ENCODE measurements at regions not wholly inside any gene's neighbourhood (a gene's known extent, or its start where the extent isn't known, plus 50 kb on each side); places are given as distances from the start of the nearest gene placed in this dataset.

GRCh38 chr5:113742639-113743038, 229.1 kb downstream of the YTHDC2 start:
- TF ChIP-seq EZH2phosphoT487 (IDR thresholded peaks at IDR 0.05; ENCODE audit: insufficient read depth, low read depth) (no peak), EZH2 (IDR thresholded peaks at IDR 0.05; ENCODE audit: insufficient read depth, poor library complexity, severe bottlenecking) (no peak)
